Right lobe of liver (tissue), 4 donors: ENCODE measurements at regions not wholly inside any gene's neighbourhood (a gene's known extent, or its start where the extent isn't known, plus 50 kb on each side); places are given as distances from the start of the nearest gene placed in this dataset.

Experiments used
- POLR2A ChIP-seq: fragments of 450-650 bp; IDR thresholded peaks from one replicate; pipeline ENCODE4 v1.6.1; 2017; ENCODE audit warnings: antibody characterized with exemption, mild to moderate bottlenecking
- TF ChIP-seq, protein P1 (sequence below), 4 donors: fragments of 200-600 bp in 3 of 4; fragments of 450-650 bp in 1 of 4; IDR thresholded peaks; one replicate each; pipeline versions ENCODE4 v1.5.1 to v1.8.0; 2016 to 2022; ENCODE audit warnings: antibody characterized with exemption in 4 of 4, mild to moderate bottlenecking in 2 of 4
- donor health status: DM: no; HTN: no; CAD: no.
- donor health status: DM: no; HTN: no; CAD: no.
- donor health status: DM: no; HTN: yes; CAD: no.

DNA sequence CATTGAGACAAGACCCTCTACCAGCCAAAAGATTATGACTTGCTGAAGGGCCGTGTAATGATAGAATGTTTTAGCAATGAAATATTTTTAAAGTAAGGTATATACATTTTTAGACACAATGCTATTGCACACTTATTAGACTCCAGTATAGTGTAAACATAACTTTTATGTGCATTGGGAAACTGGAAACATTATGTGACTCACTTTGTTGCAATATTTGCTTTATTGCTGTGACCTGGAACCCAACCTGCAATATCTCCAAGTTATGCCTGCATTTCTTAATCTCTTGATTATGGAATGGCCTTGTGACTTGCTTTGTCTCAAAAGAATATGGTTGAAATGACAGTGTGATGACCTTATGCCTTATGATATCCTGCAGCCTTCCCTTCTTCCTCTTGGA, 502.0 kb downstream of the EPHA4 start:
- TF ChIP-seq, protein P1, sequence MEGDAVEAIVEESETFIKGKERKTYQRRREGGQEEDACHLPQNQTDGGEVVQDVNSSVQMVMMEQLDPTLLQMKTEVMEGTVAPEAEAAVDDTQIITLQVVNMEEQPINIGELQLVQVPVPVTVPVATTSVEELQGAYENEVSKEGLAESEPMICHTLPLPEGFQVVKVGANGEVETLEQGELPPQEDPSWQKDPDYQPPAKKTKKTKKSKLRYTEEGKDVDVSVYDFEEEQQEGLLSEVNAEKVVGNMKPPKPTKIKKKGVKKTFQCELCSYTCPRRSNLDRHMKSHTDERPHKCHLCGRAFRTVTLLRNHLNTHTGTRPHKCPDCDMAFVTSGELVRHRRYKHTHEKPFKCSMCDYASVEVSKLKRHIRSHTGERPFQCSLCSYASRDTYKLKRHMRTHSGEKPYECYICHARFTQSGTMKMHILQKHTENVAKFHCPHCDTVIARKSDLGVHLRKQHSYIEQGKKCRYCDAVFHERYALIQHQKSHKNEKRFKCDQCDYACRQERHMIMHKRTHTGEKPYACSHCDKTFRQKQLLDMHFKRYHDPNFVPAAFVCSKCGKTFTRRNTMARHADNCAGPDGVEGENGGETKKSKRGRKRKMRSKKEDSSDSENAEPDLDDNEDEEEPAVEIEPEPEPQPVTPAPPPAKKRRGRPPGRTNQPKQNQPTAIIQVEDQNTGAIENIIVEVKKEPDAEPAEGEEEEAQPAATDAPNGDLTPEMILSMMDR (IDR thresholded peaks at IDR 0.05) = no peak
- TF ChIP-seq POLR2A = no peak
